IMR-90 (cell line): ENCODE measurements at regions not wholly inside any gene's neighbourhood (a gene's known extent, or its start where the extent isn't known, plus 50 kb on each side); places are given as distances from the start of the nearest gene placed in this dataset.

ENCODE experiments used
- ATAC-seq: fragments of 200-7000 bp; cut with Tn5 transposase; 2 replicates; pipeline ENCODE4 v1.9.1; 2020; ENCODE audit warnings: low read depth, mild to moderate bottlenecking, moderate library complexity
- BruUV-seq: library from RNA; stranded (reverse); fragments of 400-500 nt; replicated peaks from 2 replicates; lab custom pipeline; 2021; lab: Mats Ljungman, UMichigan
- CTCF ChIA-PET: fragments of 300-600 bp; formaldehyde crosslinking; extraction: SDS; loops from one replicate; lab custom pipeline; 2021; ENCODE audit warnings: antibody characterized with exemption; lab: Yijun Ruan, JAX
- POLR2A ChIA-PET: fragments of 300-600 bp; sonication (Branson Sonifier 250); formaldehyde crosslinking; loops from one replicate; lab custom pipeline; 2022; ENCODE audit warnings: antibody characterized with exemption; ENCODE audit not compliant: unreplicated experiment; lab: Charles Lee
- DNase-seq: peaks from one replicate; pipeline ENCODE4 v3.0.0; 2013
- H2AFZ ChIP-seq: replicated peaks from 2 replicates; pipeline ENCODE3; 2013; ENCODE audit warnings: low read length, mild to moderate bottlenecking; ENCODE audit not compliant: poor library complexity
- H2AK5ac ChIP-seq: 2 replicates; pipeline ENCODE4 v1.6.1; 2013; ENCODE audit warnings: low read depth, low read length, inconsistent platforms
- H2AK9ac ChIP-seq: replicated peaks from 2 replicates; pipeline ENCODE3; 2013; ENCODE audit warnings: mild to moderate bottlenecking, low read depth, low read length, moderate library complexity; ENCODE audit not compliant: poor library complexity
- H2BK120ac ChIP-seq: 2 replicates; pipeline ENCODE4 v1.6.1; 2013; ENCODE audit warnings: low read depth, low read length, inconsistent platforms
- H2BK15ac ChIP-seq: 3 replicates; pipeline ENCODE4 v1.6.1; 2013; ENCODE audit warnings: low read depth, low read length, inconsistent platforms
- H2BK20ac ChIP-seq: 2 replicates; pipeline ENCODE4 v1.6.1; 2013; ENCODE audit warnings: low read depth, mild to moderate bottlenecking, inconsistent platforms, low read length, moderate library complexity
- H2BK5ac ChIP-seq: 2 replicates; pipeline ENCODE4 v1.6.1; 2013; ENCODE audit warnings: mild to moderate bottlenecking, low read depth, low read length, inconsistent platforms; ENCODE audit not compliant: poor library complexity, severe bottlenecking
- H3K14ac ChIP-seq: replicated peaks from 2 replicates; pipeline ENCODE4 v1.6.1; 2013; ENCODE audit warnings: low read depth, low read length, inconsistent platforms
- H3K18ac ChIP-seq: 2 replicates; pipeline ENCODE4 v1.6.1; 2013; ENCODE audit warnings: low read depth, low read length, control low read depth
- H3K23ac ChIP-seq: 2 replicates; pipeline ENCODE4 v1.6.1; 2013; ENCODE audit warnings: low read depth, low read length, inconsistent platforms
- H3K27ac ChIP-seq: 2 replicates; pipeline ENCODE4 v1.5.1; 2013; ENCODE audit warnings: mild to moderate bottlenecking, control low read depth, low read length; ENCODE audit not compliant: insufficient read depth
- H3K27me3 ChIP-seq: 2 replicates; pipeline ENCODE4 v1.6.1; 2013; ENCODE audit warnings: low read length; ENCODE audit not compliant: control insufficient read depth, insufficient read depth
- H3K36me3 ChIP-seq: 2 replicates; pipeline ENCODE4 v1.6.1; 2013; ENCODE audit warnings: low read length, mixed read lengths; ENCODE audit not compliant: control insufficient read depth, insufficient read depth
- H3K4ac ChIP-seq: 2 replicates; pipeline ENCODE4 v1.6.1; 2013; ENCODE audit warnings: low read depth, low read length, inconsistent platforms
- H3K4me1 ChIP-seq: 2 replicates; pipeline ENCODE4 v1.6.1; 2013; ENCODE audit warnings: low read length, mixed read lengths; ENCODE audit not compliant: control insufficient read depth, insufficient read depth
- H3K4me2 ChIP-seq: 2 replicates; pipeline ENCODE4 v1.6.1; 2013; ENCODE audit warnings: low read depth, mild to moderate bottlenecking, control low read depth, low read length, moderate library complexity
- H3K4me3 ChIP-seq: 2 replicates; pipeline ENCODE4 v1.5.1; 2013; ENCODE audit warnings: low read depth, mild to moderate bottlenecking, control low read depth, low read length, moderate library complexity; ENCODE audit not compliant: insufficient read depth
- H3K56ac ChIP-seq: 2 replicates; pipeline ENCODE4 v1.6.1; 2013; ENCODE audit warnings: low read length, inconsistent platforms; ENCODE audit not compliant: insufficient read depth; ENCODE audit errors: extremely low read depth
- H3K79me1 ChIP-seq, 2 experiments: 2 replicates each; pipeline ENCODE4 v1.6.1; 2013; ENCODE audit warnings: low read length in 2 of 2, inconsistent platforms in 1 of 2, low read depth in 1 of 2
- H3K9ac ChIP-seq: 2 replicates; pipeline ENCODE4 v1.6.1; 2013; ENCODE audit warnings: low read depth, low read length, control low read depth
- H3K9me1 ChIP-seq: 2 replicates; pipeline ENCODE4 v1.6.1; 2013; ENCODE audit warnings: low read length, inconsistent platforms; ENCODE audit not compliant: insufficient read depth
- H3K9me3 ChIP-seq: 2 replicates; pipeline ENCODE4 v1.6.1; 2013; ENCODE audit warnings: low read length; ENCODE audit not compliant: control insufficient read depth, insufficient read depth
- H4K20me1 ChIP-seq: 2 replicates; pipeline ENCODE4 v1.6.1; 2013; ENCODE audit warnings: low read length, inconsistent platforms; ENCODE audit not compliant: insufficient read depth
- H4K5ac ChIP-seq: 2 replicates; pipeline ENCODE4 v1.6.1; 2013; ENCODE audit warnings: mild to moderate bottlenecking, low read depth, low read length, control low read depth
- H4K8ac ChIP-seq, 2 experiments: 2 replicates each; pipeline ENCODE4 v1.6.1; 2013; ENCODE audit warnings: low read depth in 2 of 2, low read length in 2 of 2, control low read depth in 1 of 2, inconsistent platforms in 1 of 2
- H4K91ac ChIP-seq: 2 replicates; pipeline ENCODE4 v1.6.1; 2013; ENCODE audit warnings: low read depth, low read length, inconsistent platforms; ENCODE audit not compliant: insufficient read depth
- BHLHE40 ChIP-seq: fragments of 150-350 bp; IDR thresholded peaks from 2 replicates; pipeline ENCODE4 v1.6.1; 2016; ENCODE audit warnings: mild to moderate bottlenecking, low read depth, low read length
- ELK1 ChIP-seq: fragments of 150-350 bp; IDR thresholded peaks from 2 replicates; pipeline ENCODE4 v1.6.1; 2016; ENCODE audit warnings: low read depth, mild to moderate bottlenecking, low read length, moderate library complexity, borderline replicate concordance
- MAFK ChIP-seq: IDR thresholded peaks from 2 replicates; pipeline ENCODE4 v1.6.1; 2012; ENCODE audit warnings: low read depth, low read length, improper control_type of control experiment
- MAZ ChIP-seq: IDR thresholded peaks from 2 replicates; pipeline ENCODE4 v1.6.1; 2012; ENCODE audit warnings: low read depth, mild to moderate bottlenecking, low read length, improper control_type of control experiment, moderate library complexity, borderline replicate concordance
- MXI1 ChIP-seq: IDR thresholded peaks from 2 replicates; pipeline ENCODE4 v1.6.1; 2012; ENCODE audit warnings: low read depth, mild to moderate bottlenecking, low read length, moderate library complexity, borderline replicate concordance
- RAD21 ChIP-seq: IDR thresholded peaks from 2 replicates; pipeline ENCODE4 v1.6.1; 2012; ENCODE audit warnings: low read length, improper control_type of control experiment
- RFX5 ChIP-seq: IDR thresholded peaks from 2 replicates; pipeline ENCODE4 v1.8.0; 2012; ENCODE audit warnings: low read depth, mild to moderate bottlenecking, low read length, moderate library complexity
- SMC3 ChIP-seq: fragments of 150-350 bp; IDR thresholded peaks from 2 replicates; pipeline ENCODE4 v1.6.1; 2016; ENCODE audit warnings: low read depth, mild to moderate bottlenecking, antibody characterized with exemption, low read length, moderate library complexity
- USF2 ChIP-seq: fragments of 150-350 bp; IDR thresholded peaks from 2 replicates; pipeline ENCODE4 v1.6.1; 2017; ENCODE audit warnings: mild to moderate bottlenecking, antibody characterized with exemption, low read length, low read depth
- WGBS, 2 experiments: methylation state at CpG; one replicate each; pipeline versions ENCODE4 v1.1.5 to v1.1.7; 2013; ENCODE audit warnings: missing lambda C conversion rate in 2 of 2; ENCODE audit not compliant: insufficient read length in 1 of 2; ENCODE audit errors: extremely low coverage in 2 of 2; 5-methylcytosine and 5-hydroxymethylcytosine counted together
- dilution Hi-C: fragments of 300-500 bp; cut with HindIII; formaldehyde crosslinking; loops from one replicate; pipeline ENCODE4 v1.14.3; 2018; ENCODE audit warnings: low sequenced_read_pairs; ENCODE audit not compliant: unreplicated experiment
- in situ Hi-C: fragments of 300-500 bp; cut with MboI; formaldehyde crosslinking; loops from 3 replicates; pipeline ENCODE4 v1.14.3; 2019; ENCODE audit warnings: low sequenced_read_pairs, inconsistent platforms, mixed read lengths
- intact Hi-C: fragments of 100-400 bp; cut with micrococcal nuclease; formaldehyde crosslinking; loops from 2 replicates; pipeline ENCODE4 v1.10.0; 2022

GRCh38 chr1:19021845-19022244 lies 65.4 kb upstream of the IFFO2 start:
- Histone ChIP-seq H2BK20ac (no peak overlapping the region), H3K18ac (no peak overlapping the region), H3K9ac (no peak overlapping the region), H4K8ac (no peak overlapping the region), H3K4me3 (no peak overlapping the region), H3K27ac (no peak overlapping the region), H3K4me1 (no peaks in the 10 kb centered on the region), H2AK5ac (no peak overlapping the region), H3K9me1 (no peaks in the 10 kb centered on the region), H4K91ac (no peak overlapping the region), H3K36me3 (no peaks in the 10 kb centered on the region), H3K27me3 (no peaks in the 10 kb centered on the region), H3K23ac (no peak overlapping the region), H4K5ac (no peak overlapping the region), H3K14ac (no peak overlapping the region), H2AFZ (no peak overlapping the region), H3K79me1 (no peaks in the 10 kb centered on the region), H3K4ac (no peak overlapping the region), H3K56ac (no peak overlapping the region), H3K4me2 (no peak overlapping the region), H4K20me1 (no peaks in the 10 kb centered on the region), H2BK5ac (no peak overlapping the region), H3K9me3 (no peaks in the 10 kb centered on the region), H2BK120ac (no peak overlapping the region), H2AK9ac (no peak overlapping the region), H2BK15ac (no peak overlapping the region)
- CTCF ChIA-PET = no interaction called here
- WGBS, 2 experiments = no CpG with 5 or more reads among the region's 2 CpGs
- ATAC-seq (no peak), DNase-seq (no peak)
- TF ChIP-seq MAFK = no peak
- TF ChIP-seq RAD21 = no peak
- no peak for TF ChIP-seq BHLHE40
- TF ChIP-seq SMC3 = no peak
- no peak for TF ChIP-seq RFX5
- no peak for TF ChIP-seq USF2
- no peak for TF ChIP-seq MXI1
- no peak for TF ChIP-seq MAZ
- TF ChIP-seq ELK1 = no peak
- dilution Hi-C loops = no loop called here
- intact Hi-C loops = no loop called here
- BruUV-seq = no TSS peak
- in situ Hi-C loops = no loop called here
- POLR2A ChIA-PET = no interaction called here
